IMR-90 (cell line): ENCODE measurements at regions not wholly inside any gene's neighbourhood (a gene's known extent, or its start where the extent isn't known, plus 50 kb on each side); places are given as distances from the start of the nearest gene placed in this dataset.

Source experiments
- CEBPB ChIP-seq: IDR thresholded peaks from 2 replicates; pipeline ENCODE4 v1.6.1; 2012; ENCODE audit warnings: low read depth, low read length, improper control_type of control experiment
- CHD1 ChIP-seq: IDR thresholded peaks from 2 replicates; pipeline ENCODE4 v1.6.1; 2012; ENCODE audit warnings: low read depth, low read length, improper control_type of control experiment
- CTCF ChIP-seq: conservative IDR thresholded peaks from 2 replicates; pipeline ENCODE4 v1.5.1; 2012; ENCODE audit warnings: mild to moderate bottlenecking, low read depth, low read length, improper control_type of control experiment
- FOS ChIP-seq: fragments of 150-350 bp; IDR thresholded peaks from 2 replicates; pipeline ENCODE4 v1.6.1; 2016; ENCODE audit warnings: low read depth, low read length
- MAFK ChIP-seq: IDR thresholded peaks from 2 replicates; pipeline ENCODE4 v1.6.1; 2012; ENCODE audit warnings: low read depth, low read length, improper control_type of control experiment
- MXI1 ChIP-seq: IDR thresholded peaks from 2 replicates; pipeline ENCODE4 v1.6.1; 2012; ENCODE audit warnings: low read depth, mild to moderate bottlenecking, low read length, moderate library complexity, borderline replicate concordance
- POLR2A ChIP-seq: IDR thresholded peaks from 2 replicates; pipeline ENCODE4 v1.6.1; 2012; ENCODE audit warnings: mild to moderate bottlenecking, low read depth, low read length
- SMC3 ChIP-seq: fragments of 150-350 bp; IDR thresholded peaks from 2 replicates; pipeline ENCODE4 v1.6.1; 2016; ENCODE audit warnings: low read depth, mild to moderate bottlenecking, antibody characterized with exemption, low read length, moderate library complexity
- USF2 ChIP-seq: fragments of 150-350 bp; IDR thresholded peaks from 2 replicates; pipeline ENCODE4 v1.6.1; 2017; ENCODE audit warnings: mild to moderate bottlenecking, antibody characterized with exemption, low read length, low read depth
- TF ChIP-seq, protein P1 (sequence below): fragments of 150-350 bp; IDR thresholded peaks from 2 replicates; pipeline ENCODE4 v1.6.1; 2016; ENCODE audit warnings: low read depth, mild to moderate bottlenecking, low read length, moderate library complexity, borderline replicate concordance

- TF ChIP-seq USF2 (no peak), MXI1 (no peak), CTCF (no peak), FOS (no peak), POLR2A (no peak), MAFK (no peak), CEBPB (no peak), SMC3 (no peak), CHD1 (no peak)
- TF ChIP-seq, protein P1, sequence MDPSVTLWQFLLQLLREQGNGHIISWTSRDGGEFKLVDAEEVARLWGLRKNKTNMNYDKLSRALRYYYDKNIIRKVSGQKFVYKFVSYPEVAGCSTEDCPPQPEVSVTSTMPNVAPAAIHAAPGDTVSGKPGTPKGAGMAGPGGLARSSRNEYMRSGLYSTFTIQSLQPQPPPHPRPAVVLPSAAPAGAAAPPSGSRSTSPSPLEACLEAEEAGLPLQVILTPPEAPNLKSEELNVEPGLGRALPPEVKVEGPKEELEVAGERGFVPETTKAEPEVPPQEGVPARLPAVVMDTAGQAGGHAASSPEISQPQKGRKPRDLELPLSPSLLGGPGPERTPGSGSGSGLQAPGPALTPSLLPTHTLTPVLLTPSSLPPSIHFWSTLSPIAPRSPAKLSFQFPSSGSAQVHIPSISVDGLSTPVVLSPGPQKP: no peak
Measured at GRCh38 chr2:129604560-129604959, 374.9 kb upstream of the RAB6C start.
